ENCODE measurements at regions not wholly inside any gene's neighbourhood (a gene's known extent, or its start where the extent isn't known, plus 50 kb on each side); places are given as distances from the start of the nearest gene placed in this dataset.

DNA sequence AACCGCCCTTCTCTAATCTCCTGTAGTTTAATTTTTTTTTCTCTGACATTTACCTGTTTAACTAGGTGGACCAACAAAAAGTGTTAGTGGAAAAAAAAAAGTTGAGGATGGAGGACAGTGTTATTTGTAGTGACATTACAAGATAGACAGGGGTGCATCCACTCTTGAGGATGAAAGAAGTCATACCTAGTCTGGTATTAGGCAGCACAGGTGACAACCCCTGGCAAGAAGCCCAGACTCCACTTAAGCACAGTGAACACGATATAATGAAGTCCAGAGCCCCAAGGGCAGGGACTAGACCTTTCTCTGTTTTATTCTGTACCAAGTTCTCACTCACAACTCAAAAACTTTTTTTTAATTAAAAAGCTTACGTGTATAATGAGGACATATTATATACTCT lies 268.4 kb downstream of the GPR37 start:
- POLR2A ChIA-PET, result no interaction called here
- CTCF ChIA-PET, result no interaction called here

DNA sequence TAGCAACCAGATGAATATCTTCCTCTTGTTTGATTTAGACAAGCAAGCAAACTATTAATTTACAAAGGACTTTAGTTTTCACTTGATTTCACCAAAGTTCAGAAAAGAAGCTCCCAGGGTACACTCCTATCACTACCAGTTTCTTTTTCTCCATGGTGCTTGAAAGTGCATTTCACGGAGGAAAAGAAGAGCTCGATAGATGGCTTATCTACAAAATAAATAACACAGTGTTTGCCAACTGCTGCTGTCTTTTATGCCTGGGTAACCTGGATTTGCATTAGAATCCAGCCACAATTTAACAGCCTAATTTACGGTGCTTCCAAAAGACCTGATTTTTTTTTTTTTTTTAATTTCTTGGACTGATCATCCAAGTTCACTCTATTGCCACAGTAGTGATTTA lies 275.7 kb downstream of the GPR37 start:
- Histone ChIP-seq H3K27me3 (ENCODE audit: control insufficient read depth, insufficient read depth, low read length) (no peaks in the 10 kb centered on the region), H3K27ac (ENCODE audit: low read depth, low read length) (no peak overlapping the region), H3K4me3 (ENCODE audit: low read depth, low read length) (no peak overlapping the region), H3K9me3 (ENCODE audit: control insufficient read depth, insufficient read depth, low read length) (no peaks in the 10 kb centered on the region)
- CTCF ChIA-PET, result no interaction called here
- POLR2A ChIA-PET, result no interaction called here
- DNase-seq (ENCODE audit: low read depth, low spot score), result no peak
- TF ChIP-seq, protein P1, sequence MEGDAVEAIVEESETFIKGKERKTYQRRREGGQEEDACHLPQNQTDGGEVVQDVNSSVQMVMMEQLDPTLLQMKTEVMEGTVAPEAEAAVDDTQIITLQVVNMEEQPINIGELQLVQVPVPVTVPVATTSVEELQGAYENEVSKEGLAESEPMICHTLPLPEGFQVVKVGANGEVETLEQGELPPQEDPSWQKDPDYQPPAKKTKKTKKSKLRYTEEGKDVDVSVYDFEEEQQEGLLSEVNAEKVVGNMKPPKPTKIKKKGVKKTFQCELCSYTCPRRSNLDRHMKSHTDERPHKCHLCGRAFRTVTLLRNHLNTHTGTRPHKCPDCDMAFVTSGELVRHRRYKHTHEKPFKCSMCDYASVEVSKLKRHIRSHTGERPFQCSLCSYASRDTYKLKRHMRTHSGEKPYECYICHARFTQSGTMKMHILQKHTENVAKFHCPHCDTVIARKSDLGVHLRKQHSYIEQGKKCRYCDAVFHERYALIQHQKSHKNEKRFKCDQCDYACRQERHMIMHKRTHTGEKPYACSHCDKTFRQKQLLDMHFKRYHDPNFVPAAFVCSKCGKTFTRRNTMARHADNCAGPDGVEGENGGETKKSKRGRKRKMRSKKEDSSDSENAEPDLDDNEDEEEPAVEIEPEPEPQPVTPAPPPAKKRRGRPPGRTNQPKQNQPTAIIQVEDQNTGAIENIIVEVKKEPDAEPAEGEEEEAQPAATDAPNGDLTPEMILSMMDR (IDR thresholded peaks at IDR 0.05; ENCODE audit: low read depth, low read length), result no peak

More for the DNA sequence above, 268.4 kb downstream of the GPR37 start:
- H3K4me3 ChIP-seq (ENCODE audit: low read depth, low read length), result no peak overlapping the region
- no peaks in the 10 kb centered on the region for H3K27me3 ChIP-seq (ENCODE audit: control insufficient read depth, insufficient read depth, low read length)
- DNase-seq (ENCODE audit: low read depth, low spot score), result no peak
- no peaks in the 10 kb centered on the region for H3K9me3 ChIP-seq (ENCODE audit: control insufficient read depth, insufficient read depth, low read length)
- TF ChIP-seq, protein P1 (IDR thresholded peaks at IDR 0.05; ENCODE audit: low read depth, low read length), result no peak
- no peak overlapping the region for H3K27ac ChIP-seq (ENCODE audit: low read depth, low read length)

DNA sequence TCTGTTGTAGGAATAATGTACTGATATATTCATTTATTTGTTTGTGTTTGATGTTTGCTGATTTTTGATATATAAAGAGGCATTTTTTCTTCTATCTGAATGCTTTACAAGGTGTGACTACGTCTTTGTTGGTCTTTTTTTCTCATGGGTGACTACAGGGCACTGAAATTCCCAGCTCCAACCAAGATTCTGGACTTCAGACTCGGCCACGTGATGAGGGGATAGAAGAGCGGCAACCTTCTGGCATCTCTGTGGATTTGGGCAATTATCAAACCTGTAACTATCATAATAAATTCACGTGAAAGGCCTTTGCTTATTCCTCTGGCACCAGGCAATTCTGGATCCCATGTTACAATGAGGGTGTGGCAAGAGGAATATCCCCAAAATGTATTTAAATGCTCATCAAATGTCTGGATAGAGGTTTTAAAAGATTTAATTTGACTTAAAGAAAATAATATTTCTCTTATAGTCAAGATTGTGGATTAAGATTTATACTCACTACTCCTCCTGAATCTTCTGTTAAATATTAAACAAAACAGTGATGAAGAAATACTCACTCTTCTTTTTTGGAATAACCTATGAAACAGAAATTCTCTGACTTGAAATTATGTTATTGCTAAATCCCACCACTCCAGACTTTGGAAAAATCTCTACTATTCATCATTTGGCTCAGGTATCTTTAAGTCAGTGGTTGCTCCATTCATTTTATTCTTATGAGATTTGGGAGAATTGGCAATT lies 276.3 kb downstream of the GPR37 start:
- Histone ChIP-seq H3K27ac (ENCODE audit: low read depth, low read length) (no peak overlapping the region), H3K27me3 (ENCODE audit: control insufficient read depth, insufficient read depth, low read length) (no peaks in the 10 kb centered on the region), H3K4me3 (ENCODE audit: low read depth, low read length) (no peak overlapping the region), H3K9me3 (ENCODE audit: control insufficient read depth, insufficient read depth, low read length) (no peaks in the 10 kb centered on the region)
- POLR2A ChIA-PET, result no interaction called here
- CTCF ChIA-PET, result no interaction called here
- TF ChIP-seq, protein P1 (IDR thresholded peaks at IDR 0.05; ENCODE audit: low read depth, low read length), result no peak
- no peak for DNase-seq (ENCODE audit: low read depth, low spot score)

DNA sequence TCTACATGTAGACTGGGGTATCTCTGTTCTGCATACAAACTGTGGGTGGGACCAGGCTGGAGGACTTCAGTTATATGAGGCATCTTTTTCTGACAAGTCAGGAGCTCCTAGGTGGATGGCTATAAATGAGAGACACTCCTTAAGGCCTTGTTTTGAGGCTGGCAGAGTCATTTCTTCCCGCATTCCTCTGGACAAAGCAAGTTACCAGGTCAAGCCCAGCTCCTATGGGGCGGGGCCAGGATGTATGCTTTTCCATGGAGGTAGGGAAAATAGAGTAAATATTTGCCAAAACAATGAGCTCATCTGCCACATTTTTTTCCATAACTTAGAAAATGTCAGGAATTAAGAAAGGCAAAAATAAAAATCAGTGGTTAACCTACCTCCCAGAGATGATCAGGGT lies 283.4 kb downstream of the GPR37 start:
- CTCF ChIA-PET, result no interaction called here

DNA sequence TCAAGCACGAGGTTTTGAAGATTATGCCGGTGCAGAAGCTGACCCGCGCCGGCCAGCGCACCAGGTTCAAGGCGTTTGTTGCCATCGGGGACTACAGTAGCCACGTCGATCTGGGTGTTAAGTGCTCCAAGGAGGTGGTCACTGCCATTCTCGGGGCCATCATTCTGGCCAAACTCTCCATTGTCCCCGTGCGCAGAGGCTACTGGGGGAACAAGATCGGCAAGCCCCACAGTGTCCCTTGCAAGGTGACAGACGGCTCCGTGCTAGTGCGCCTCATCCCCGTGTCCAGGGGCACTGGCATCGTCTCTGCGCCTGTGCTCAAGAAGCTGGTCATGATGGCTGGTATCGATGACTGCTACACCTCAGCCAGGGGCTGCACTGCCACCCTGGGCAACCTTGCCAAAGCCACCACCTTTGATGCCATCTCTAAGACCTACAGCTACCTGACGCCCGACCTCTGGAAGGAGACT lies 284.7 kb downstream of the GPR37 start:
- POLR2A ChIA-PET, result no interaction called here
- TF ChIP-seq, protein P1 (IDR thresholded peaks at IDR 0.05; ENCODE audit: low read depth, low read length), result no peak

More for the DNA sequence above, 283.4 kb downstream of the GPR37 start:
- Histone ChIP-seq H3K9me3 (ENCODE audit: control insufficient read depth, insufficient read depth, low read length) (peaks cover 8% of the 10 kb centered on the region; the same call in 1 of the 2 replicates), H3K4me3 (ENCODE audit: low read depth, low read length) (no peak overlapping the region), H3K27me3 (ENCODE audit: control insufficient read depth, insufficient read depth, low read length) (no peaks in the 10 kb centered on the region), H3K27ac (ENCODE audit: low read depth, low read length) (no peak overlapping the region)
- DNase-seq (ENCODE audit: low read depth, low spot score), result no peak
- POLR2A ChIA-PET, result no interaction called here
- TF ChIP-seq, protein P1 (IDR thresholded peaks at IDR 0.05; ENCODE audit: low read depth, low read length), result no peak

More for the DNA sequence above, 284.7 kb downstream of the GPR37 start:
- no peak for DNase-seq (ENCODE audit: low read depth, low spot score)
- Histone ChIP-seq H3K9me3 (ENCODE audit: control insufficient read depth, insufficient read depth, low read length) (peaks cover 8% of the 10 kb centered on the region; the same call in 1 of the 2 replicates), H3K4me3 (ENCODE audit: low read depth, low read length) (no peak overlapping the region), H3K27me3 (ENCODE audit: control insufficient read depth, insufficient read depth, low read length) (no peaks in the 10 kb centered on the region), H3K27ac (ENCODE audit: low read depth, low read length) (no peak overlapping the region)
- CTCF ChIA-PET, result no interaction called here

Data from AG04450 (cell line).